T-helper 1 cell (primary cell): ENCODE measurements at regions not wholly inside any gene's neighbourhood (a gene's known extent, or its start where the extent isn't known, plus 50 kb on each side); places are given as distances from the start of the nearest gene placed in this dataset.
"Not testable (repeated sequence)": the region's sequence is repeated elsewhere in the genome, so short reads cannot be mapped to it uniquely, and the experiment has no call there.

ENCODE experiments used
- DNase-seq, 5 donors: peaks; one replicate each; pipeline ENCODE4 v3.0.0-alpha.2; 2012 to 2020

GRCh38 chr1:73033640-73034039 lies 751.3 kb upstream of the NEGR1 start:
- no peak for DNase-seq

DNA sequence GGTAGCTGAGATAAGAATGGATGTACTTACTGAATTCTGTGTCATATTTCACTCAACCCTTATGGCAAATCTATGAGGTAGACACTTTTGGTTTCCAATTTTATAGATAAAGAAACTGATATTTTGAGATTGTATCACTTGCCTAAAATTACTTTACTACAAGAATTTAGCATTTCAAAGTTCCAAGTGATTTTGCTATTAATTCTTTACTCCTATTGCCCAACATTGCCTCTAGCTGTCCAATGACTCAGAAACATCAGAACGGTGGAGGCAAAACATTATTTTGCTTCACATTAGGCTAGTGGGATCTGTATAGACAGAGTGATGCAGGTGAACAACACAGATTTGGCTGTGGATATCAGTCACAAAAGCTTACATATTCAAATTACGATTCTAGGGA lies 747.2 kb upstream of the NEGR1 start:
- no peak for DNase-seq

DNA sequence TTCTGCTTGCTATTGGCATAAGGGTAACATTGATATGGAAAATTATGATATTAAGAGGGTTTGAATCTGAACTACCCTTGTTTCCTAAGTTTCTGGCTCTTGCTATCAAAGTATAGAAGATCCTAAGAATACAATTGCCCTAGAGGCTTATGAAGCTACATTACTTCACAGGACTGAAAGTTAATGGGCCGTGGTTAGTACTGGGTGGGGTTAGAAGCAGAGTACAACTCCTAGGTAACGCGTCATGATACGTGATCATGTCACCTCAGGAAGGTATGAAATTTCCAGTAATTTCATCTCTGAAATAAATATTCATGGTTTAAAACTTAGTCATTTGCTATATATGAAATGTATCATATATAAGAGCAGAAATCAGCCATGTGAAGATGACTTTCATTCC lies 743.8 kb upstream of the NEGR1 start:
- DNase-seq, result no peak

DNA sequence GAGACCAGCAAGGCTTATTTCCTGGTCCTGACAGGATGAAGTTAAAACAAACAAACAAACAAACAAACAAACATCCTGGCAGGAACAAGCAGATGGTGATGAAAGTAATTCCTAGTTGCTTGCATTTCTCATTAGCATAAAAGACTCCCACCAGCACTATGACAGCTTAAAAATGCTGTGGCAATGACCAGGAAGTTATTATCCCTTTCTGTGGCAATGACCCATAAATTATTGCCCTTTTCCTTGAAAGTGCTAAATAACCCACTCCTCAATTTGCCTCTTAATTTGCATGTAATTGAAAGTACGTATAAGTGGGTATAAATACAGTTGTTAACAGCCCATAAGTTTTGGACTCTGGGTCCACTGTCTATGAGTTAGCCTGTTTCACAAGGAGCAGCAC lies 727.6 kb upstream of the NEGR1 start:
- DNase-seq, result no peak

GRCh38 chr1:73009311-73009710 lies 727.0 kb upstream of the NEGR1 start:
- no peak for DNase-seq

- DNase-seq, result no peak
These were observed 715.3 kb upstream of the NEGR1 start for GRCh38 chr1:72997624-72998023.

GRCh38 chr1:72997041-72997440 lies 714.7 kb upstream of the NEGR1 start:
- DNase-seq, result no peak

GRCh38 chr1:72987871-72988270 lies 705.5 kb upstream of the NEGR1 start:
- DNase-seq, result not testable (repeated sequence)

- DNase-seq, result no peak
These were observed 704.4 kb upstream of the NEGR1 start for GRCh38 chr1:72986591-72987290.

- DNase-seq, result not testable (repeated sequence)
These were observed 702.7 kb upstream of the NEGR1 start for GRCh38 chr1:72985024-72985423.

GRCh38 chr1:72983011-72983410 lies 700.7 kb upstream of the NEGR1 start:
- not testable (repeated sequence) for DNase-seq

- DNase-seq, result no peak
These were observed 687.1 kb upstream of the NEGR1 start for GRCh38 chr1:72969461-72969860.

GRCh38 chr1:72954943-72955342 lies 672.6 kb upstream of the NEGR1 start:
- DNase-seq, result no peak

- not testable (repeated sequence) for DNase-seq
These were observed 668.6 kb upstream of the NEGR1 start for GRCh38 chr1:72950900-72951299.

DNA sequence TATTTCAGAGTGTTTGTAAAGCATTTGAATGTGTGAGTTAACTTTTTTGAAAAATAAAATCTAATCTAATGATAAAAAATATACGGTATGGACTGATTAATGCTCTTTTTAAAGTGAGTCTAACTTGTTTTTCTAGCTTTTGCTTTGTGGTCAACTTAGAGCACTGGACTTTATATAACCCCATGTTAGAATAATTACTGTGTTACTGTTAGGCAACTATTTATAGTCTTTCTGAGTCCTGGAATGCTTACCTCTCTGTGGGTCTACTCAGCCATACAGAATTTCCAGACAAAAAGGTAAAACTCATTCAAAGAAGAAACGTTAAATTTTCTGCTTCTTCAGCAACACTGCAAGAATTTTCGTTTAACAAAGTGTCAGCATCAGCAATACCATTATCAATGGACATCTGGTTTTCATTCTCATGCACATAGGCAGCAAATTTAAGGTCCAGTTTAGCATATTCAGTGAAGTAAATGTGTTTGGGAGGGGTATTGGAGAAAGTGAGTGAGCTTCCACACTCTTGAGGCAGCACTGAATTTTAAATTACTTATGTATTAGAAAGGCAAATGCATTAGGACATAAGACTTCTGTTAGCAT lies 664.7 kb upstream of the NEGR1 start:
- no peak for DNase-seq

DNA sequence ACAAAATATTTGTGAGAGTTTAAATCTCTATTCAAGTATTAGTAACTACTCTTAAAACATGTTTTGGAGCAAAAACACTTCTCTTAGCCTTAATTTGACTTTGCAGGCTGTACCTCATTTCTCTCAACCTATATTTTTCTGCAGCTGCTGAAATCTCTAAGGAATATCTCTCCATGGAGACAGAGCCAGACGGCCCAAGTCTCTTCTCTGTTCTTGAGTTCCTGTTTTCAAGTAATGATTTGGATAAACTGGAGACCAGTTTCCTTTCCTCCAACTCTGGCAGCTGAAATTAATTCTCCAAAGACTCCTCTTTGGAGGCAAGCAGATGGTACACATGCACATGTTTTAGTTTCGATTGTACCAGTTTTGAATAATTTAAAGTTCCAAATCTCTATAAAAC lies 659.7 kb upstream of the NEGR1 start:
- no peak for DNase-seq

DNA sequence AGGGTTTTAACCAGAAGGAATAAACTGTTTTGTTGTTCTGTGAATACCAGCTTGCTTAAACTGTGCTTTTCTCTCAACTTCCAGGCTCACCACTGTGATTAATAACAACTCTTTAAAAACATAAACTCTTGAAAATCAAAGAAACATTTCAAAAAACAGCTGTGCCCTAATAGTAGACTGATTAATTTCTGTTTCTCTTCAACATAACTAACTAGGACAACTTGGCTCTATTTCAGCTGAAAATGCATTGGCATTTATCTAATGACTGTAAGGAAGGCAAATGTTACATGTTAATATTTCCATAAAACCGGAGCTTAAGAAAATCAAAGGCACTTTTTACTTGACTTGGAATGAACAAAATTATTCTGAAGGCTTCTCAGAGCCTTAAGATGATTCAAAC lies 656.1 kb upstream of the NEGR1 start:
- DNase-seq, result no peak

DNA sequence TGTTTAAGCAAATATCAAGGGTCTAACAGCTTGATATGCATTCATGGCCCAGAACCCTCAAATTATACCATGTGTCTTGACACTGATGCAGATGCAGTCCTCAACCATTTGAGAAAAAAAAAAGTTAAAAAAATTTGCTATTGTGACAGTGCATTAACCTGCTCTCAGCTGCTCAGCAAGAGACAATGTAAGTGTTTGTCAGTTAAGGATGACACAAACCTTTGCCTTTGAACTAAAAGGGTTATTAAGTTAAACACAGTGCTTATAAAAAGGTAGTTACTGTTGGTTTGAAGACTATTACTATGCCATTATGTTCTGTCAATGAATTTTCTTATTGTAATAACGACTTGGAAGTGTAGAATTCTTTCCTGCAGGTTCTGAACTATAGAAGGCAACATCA lies 655.6 kb upstream of the NEGR1 start:
- no peak for DNase-seq

DNA sequence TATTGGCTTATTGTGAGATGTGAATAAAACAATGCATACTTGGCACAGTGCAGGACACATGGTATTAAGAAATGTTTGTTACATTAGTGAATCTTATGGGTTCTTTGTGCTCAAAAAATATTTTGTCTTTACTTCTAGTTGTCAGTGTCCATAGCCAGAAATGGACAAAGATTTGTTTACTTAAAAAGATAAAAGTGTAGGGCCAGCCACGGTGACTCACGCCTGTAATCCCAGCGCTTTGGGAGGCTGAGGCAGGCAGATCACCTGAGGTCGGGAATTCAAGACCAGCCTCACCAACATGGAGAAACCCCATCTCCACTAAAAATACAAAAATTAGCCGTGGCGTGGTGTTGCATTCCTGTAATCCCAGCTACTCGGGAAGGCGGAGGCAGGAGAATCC lies 654.6 kb upstream of the NEGR1 start:
- DNase-seq, result no peak

DNA sequence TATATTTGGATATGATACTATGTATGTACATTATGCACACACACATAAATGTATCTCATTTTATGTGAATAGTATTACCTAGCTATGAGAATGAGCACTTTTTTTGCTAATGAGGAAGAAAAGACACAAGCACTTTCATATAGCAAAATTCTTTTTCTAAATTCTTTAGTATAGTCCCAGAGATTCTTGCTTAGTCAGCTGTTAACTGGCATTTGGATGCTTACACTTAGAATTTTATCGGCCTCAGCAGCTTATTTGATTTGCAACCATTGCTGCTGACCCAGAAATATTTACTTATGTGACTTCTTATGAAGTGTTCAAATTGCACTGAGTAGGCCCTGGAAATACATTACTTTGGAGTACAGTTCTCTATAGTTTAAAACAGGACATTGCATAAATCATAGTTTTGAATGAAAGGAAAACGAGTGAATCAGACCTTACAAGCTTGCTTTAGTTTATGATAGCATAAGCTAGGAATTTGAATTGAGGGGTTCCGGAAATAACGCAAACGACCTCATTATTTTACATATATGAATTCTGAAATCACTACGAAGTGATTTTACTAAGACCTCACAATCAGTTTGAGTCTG lies 653.9 kb upstream of the NEGR1 start:
- no peak for DNase-seq

- no peak for DNase-seq
These were observed 649.7 kb upstream of the NEGR1 start for GRCh38 chr1:72932025-72932424.

DNA sequence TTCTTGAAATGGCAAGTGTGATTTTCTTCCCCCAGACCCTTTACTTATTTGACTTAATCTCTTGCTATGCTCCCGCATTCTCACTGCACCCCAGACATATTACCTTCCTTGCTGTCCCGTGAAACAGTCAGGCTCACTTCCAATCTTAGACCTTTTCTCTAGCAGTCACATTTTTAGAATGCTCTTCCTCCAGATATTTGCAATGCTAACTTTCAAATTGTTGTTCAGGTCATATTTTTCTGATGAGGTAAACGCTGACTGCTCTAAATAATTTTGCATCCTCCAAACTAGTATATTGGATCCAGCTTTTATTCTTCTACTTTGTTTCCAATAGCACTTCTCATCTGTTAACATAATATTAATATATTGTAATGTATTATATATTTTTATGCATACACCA lies 648.2 kb upstream of the NEGR1 start:
- DNase-seq, result no peak

GRCh38 chr1:72918940-72919339 lies 636.6 kb upstream of the NEGR1 start:
- DNase-seq, result no peak

GRCh38 chr1:72917920-72918319 lies 635.6 kb upstream of the NEGR1 start:
- no peak for DNase-seq

DNA sequence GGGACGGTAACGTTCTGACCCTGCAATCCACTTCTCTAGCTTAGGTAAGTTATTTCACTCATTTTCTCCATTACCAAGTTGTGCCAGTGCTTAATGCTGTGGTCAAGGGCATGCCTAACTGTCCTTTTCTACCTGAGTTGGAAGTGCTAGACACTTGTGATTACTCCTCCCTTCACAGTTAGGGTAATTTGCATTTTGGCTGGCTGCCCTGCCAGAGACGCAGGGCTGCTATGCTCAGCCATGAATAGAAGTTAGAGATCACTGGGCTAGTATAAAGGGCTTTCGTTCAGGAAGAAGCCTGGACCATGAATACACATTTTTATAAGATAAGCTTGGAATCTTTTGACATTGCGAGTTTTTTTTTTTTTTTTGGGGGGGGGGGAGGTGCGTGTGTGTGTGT lies 633.2 kb upstream of the NEGR1 start:
- DNase-seq, result no peak
